GM23338 (cell line): ENCODE measurements at regions not wholly inside any gene's neighbourhood (a gene's known extent, or its start where the extent isn't known, plus 50 kb on each side); places are given as distances from the start of the nearest gene placed in this dataset.

Source experiments
- ATAC-seq: fragments of 200-7000 bp; cut with Tn5 transposase; 3 replicates; pipeline ENCODE4 v1.9.1; 2020
- DNase-seq: peaks from one replicate; pipeline ENCODE4 v3.0.0-alpha.2; 2015; ENCODE audit warnings: low spot score
- H2AFZ ChIP-seq: fragments of 200-600 bp; sonication (generic); 2 replicates; pipeline ENCODE4 v1.8.0; 2016; ENCODE audit warnings: antibody characterized with exemption, mild to moderate bottlenecking, moderate library complexity
- H3F3A ChIP-seq: fragments of 200-600 bp; sonication (generic); replicated peaks from 2 replicates; pipeline ENCODE4 v1.8.0; 2017; ENCODE audit warnings: antibody characterized with exemption, mixed run types, low read depth
- H3K27ac ChIP-seq: fragments of 200-600 bp; sonication (generic); 2 replicates; pipeline ENCODE4 v1.6.1; 2016; ENCODE audit warnings: low read depth
- H3K27me3 ChIP-seq: fragments of 200-600 bp; sonication (generic); 2 replicates; pipeline ENCODE4 v1.8.0; 2016; ENCODE audit warnings: mild to moderate bottlenecking, mixed run types, moderate library complexity; ENCODE audit not compliant: insufficient read depth
- H3K36me3 ChIP-seq: fragments of 200-600 bp; sonication (generic); 2 replicates; pipeline ENCODE4 v1.8.0; 2016; ENCODE audit warnings: mild to moderate bottlenecking; ENCODE audit not compliant: insufficient read depth
- H3K4me1 ChIP-seq: fragments of 200-600 bp; sonication (generic); 2 replicates; pipeline ENCODE4 v1.8.0; 2016; ENCODE audit warnings: mild to moderate bottlenecking, moderate library complexity; ENCODE audit not compliant: insufficient read depth
- H3K4me2 ChIP-seq: fragments of 200-600 bp; sonication (generic); 2 replicates; pipeline ENCODE4 v1.7.1; 2017; ENCODE audit warnings: mixed run types
- H3K4me3 ChIP-seq: fragments of 200-600 bp; sonication (generic); 2 replicates; pipeline ENCODE4 v1.6.1; 2016; ENCODE audit warnings: mixed run types
- H3K79me2 ChIP-seq: fragments of 200-600 bp; sonication (generic); replicated peaks from 2 replicates; pipeline ENCODE4 v1.8.0; 2017; ENCODE audit warnings: mild to moderate bottlenecking; ENCODE audit not compliant: insufficient read depth
- H3K9me2 ChIP-seq: fragments of 200-600 bp; sonication (generic); 2 replicates; pipeline ENCODE4 v1.8.0; 2017; ENCODE audit not compliant: insufficient read depth
- H4K20me1 ChIP-seq: fragments of 200-600 bp; sonication (generic); replicated peaks from 2 replicates; pipeline ENCODE4 v1.8.0; 2017; ENCODE audit warnings: mild to moderate bottlenecking; ENCODE audit not compliant: insufficient read depth
- H3K27ac Mint-ChIP-seq: 2 replicates; pipeline ENCODE4 v1.8.0; 2020; ENCODE audit warnings: inconsistent platforms, mild to moderate bottlenecking, moderate library complexity, mixed read lengths
- H3K27me3 Mint-ChIP-seq: 3 replicates; pipeline ENCODE4 v1.8.0; 2022; ENCODE audit warnings: low read depth, mild to moderate bottlenecking, moderate library complexity, mixed read lengths, inconsistent platforms; ENCODE audit not compliant: insufficient read depth, poor library complexity
- H3K36me3 Mint-ChIP-seq: 3 replicates; pipeline ENCODE4 v1.8.0; 2021; ENCODE audit warnings: low read depth, mild to moderate bottlenecking, inconsistent platforms, moderate library complexity, mixed read lengths
- H3K4me1 Mint-ChIP-seq: 3 replicates; pipeline ENCODE4 v1.8.0; 2020; ENCODE audit warnings: mild to moderate bottlenecking, inconsistent platforms, mixed read lengths
- H3K4me3 Mint-ChIP-seq: 3 replicates; pipeline ENCODE4 v1.8.0; 2021; ENCODE audit warnings: moderate library complexity, mild to moderate bottlenecking, inconsistent platforms, mixed read lengths
- H3K9me3 Mint-ChIP-seq: 3 replicates; pipeline ENCODE4 v1.8.0; 2020; ENCODE audit warnings: moderate library complexity, mild to moderate bottlenecking, inconsistent platforms, mixed read lengths
- CREB1 ChIP-seq: fragments of 250-450 bp; sonication (Bioruptor Pico); IDR thresholded peaks from 2 replicates; pipeline ENCODE4 v1.5.0; 2020; ENCODE audit warnings: low read depth, mild to moderate bottlenecking, moderate library complexity
- CTCF ChIP-seq, 2 experiments: fragments of 200-600 bp in 1 of 2; sonication (generic) in 1 of 2; conservative IDR thresholded peaks; 2 replicates each; pipeline versions ENCODE4 v1.5.1 to v1.6.1; 2016 to 2017; ENCODE audit warnings: antibody characterized with exemption in 2 of 2, low read depth in 2 of 2, mild to moderate bottlenecking in 2 of 2, moderate library complexity in 1 of 2
- EZH2 ChIP-seq: fragments of 200-600 bp; sonication (generic); IDR thresholded peaks from one replicate; pipeline ENCODE4 v1.8.0; 2017; ENCODE audit warnings: antibody characterized with exemption, mild to moderate bottlenecking, low read depth; ENCODE audit not compliant: unreplicated experiment
- EZH2phosphoT487 ChIP-seq: fragments of 200-600 bp; sonication (generic); IDR thresholded peaks from one replicate; pipeline ENCODE4 v1.8.1; 2018; ENCODE audit warnings: antibody characterized with exemption; ENCODE audit not compliant: unreplicated experiment
- JUNB ChIP-seq: IDR thresholded peaks from one replicate; pipeline ENCODE4 v1.6.1; 2016; ENCODE audit warnings: antibody characterized with exemption; ENCODE audit not compliant: unreplicated experiment
- NANOG ChIP-seq: IDR thresholded peaks from 2 replicates; pipeline ENCODE4 v1.6.1; 2016; ENCODE audit warnings: antibody characterized with exemption, borderline replicate concordance
- POLR2AphosphoS5 ChIP-seq: IDR thresholded peaks from 2 replicates; pipeline ENCODE4 v1.6.1; 2016; ENCODE audit warnings: antibody characterized with exemption, low read depth
- STAT1 ChIP-seq: IDR thresholded peaks from one replicate; pipeline ENCODE4 v1.6.1; 2016; ENCODE audit warnings: antibody characterized with exemption; ENCODE audit not compliant: unreplicated experiment
- ZNF114 ChIP-seq: fragments of 250-450 bp; sonication (Bioruptor Pico); IDR thresholded peaks from 2 replicates; pipeline ENCODE4 v1.5.0; 2020; ENCODE audit warnings: mild to moderate bottlenecking, moderate library complexity
- ZNF462 ChIP-seq: fragments of 250-450 bp; sonication (Bioruptor Pico); IDR thresholded peaks from 2 replicates; pipeline ENCODE4 v1.5.0; 2020; ENCODE audit warnings: mild to moderate bottlenecking, moderate library complexity
- TF ChIP-seq, protein P1 (sequence below): IDR thresholded peaks from one replicate; pipeline ENCODE4 v1.6.1; 2018; ENCODE audit warnings: antibody characterized with exemption; ENCODE audit not compliant: unreplicated experiment

GRCh38 chr4:137125011-137125410, 407.3 kb downstream of the PCDH18 start:
- Mint-ChIP-seq H3K27me3 (no peaks in the 10 kb centered on the region), H3K36me3 (no peaks in the 10 kb centered on the region), H3K27ac (no peak overlapping the region), H3K9me3 (no peaks in the 10 kb centered on the region), H3K4me1 (no peaks in the 10 kb centered on the region), H3K4me3 (no peak overlapping the region)
- no peak for ATAC-seq
- Histone ChIP-seq H3K27ac (no peak overlapping the region), H2AFZ (no peak overlapping the region), H3K4me3 (no peak overlapping the region), H3F3A (no peaks in the 10 kb centered on the region), H3K79me2 (no peaks in the 10 kb centered on the region), H3K36me3 (no peaks in the 10 kb centered on the region), H3K9me2 (no peaks in the 10 kb centered on the region), H3K4me1 (no peaks in the 10 kb centered on the region), H3K4me2 (no peak overlapping the region), H3K27me3 (no peaks in the 10 kb centered on the region), H4K20me1 (no peaks in the 10 kb centered on the region)
- TF ChIP-seq ZNF462 (CRISPR knock-in tag) (no peak), STAT1 (no peak), ZNF114 (no peak), NANOG (no peak), CREB1 (CRISPR knock-in tag) (no peak), CTCF (conservative IDR thresholded peaks at IDR 0.05; ENCODE audit: low read depth in 2 of 2) (no peak), EZH2phosphoT487 (no peak), EZH2 (no peak), POLR2AphosphoS5 (no peak), JUNB (no peak)
- TF ChIP-seq, protein P1, sequence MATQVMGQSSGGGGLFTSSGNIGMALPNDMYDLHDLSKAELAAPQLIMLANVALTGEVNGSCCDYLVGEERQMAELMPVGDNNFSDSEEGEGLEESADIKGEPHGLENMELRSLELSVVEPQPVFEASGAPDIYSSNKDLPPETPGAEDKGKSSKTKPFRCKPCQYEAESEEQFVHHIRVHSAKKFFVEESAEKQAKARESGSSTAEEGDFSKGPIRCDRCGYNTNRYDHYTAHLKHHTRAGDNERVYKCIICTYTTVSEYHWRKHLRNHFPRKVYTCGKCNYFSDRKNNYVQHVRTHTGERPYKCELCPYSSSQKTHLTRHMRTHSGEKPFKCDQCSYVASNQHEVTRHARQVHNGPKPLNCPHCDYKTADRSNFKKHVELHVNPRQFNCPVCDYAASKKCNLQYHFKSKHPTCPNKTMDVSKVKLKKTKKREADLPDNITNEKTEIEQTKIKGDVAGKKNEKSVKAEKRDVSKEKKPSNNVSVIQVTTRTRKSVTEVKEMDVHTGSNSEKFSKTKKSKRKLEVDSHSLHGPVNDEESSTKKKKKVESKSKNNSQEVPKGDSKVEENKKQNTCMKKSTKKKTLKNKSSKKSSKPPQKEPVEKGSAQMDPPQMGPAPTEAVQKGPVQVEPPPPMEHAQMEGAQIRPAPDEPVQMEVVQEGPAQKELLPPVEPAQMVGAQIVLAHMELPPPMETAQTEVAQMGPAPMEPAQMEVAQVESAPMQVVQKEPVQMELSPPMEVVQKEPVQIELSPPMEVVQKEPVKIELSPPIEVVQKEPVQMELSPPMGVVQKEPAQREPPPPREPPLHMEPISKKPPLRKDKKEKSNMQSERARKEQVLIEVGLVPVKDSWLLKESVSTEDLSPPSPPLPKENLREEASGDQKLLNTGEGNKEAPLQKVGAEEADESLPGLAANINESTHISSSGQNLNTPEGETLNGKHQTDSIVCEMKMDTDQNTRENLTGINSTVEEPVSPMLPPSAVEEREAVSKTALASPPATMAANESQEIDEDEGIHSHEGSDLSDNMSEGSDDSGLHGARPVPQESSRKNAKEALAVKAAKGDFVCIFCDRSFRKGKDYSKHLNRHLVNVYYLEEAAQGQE = no peak
- DNase-seq = no peak
